NT2/D1 (cell line): ENCODE measurements at regions not wholly inside any gene's neighbourhood (a gene's known extent, or its start where the extent isn't known, plus 50 kb on each side); places are given as distances from the start of the nearest gene placed in this dataset.

Experiments used
- SUZ12 ChIP-seq: IDR thresholded peaks from 2 replicates; pipeline ENCODE4 v1.6.1; 2011; ENCODE audit not compliant: insufficient read length, insufficient read depth; ENCODE audit errors: extremely low read depth
- YY1 ChIP-seq: IDR thresholded peaks from 2 replicates; pipeline ENCODE4 v1.6.1; 2011; ENCODE audit not compliant: insufficient read length, insufficient read depth
- ZNF274 ChIP-seq: IDR thresholded peaks from 2 replicates; pipeline ENCODE4 v1.6.1; 2011; ENCODE audit warnings: mild to moderate bottlenecking, low read depth, low read length

DNA sequence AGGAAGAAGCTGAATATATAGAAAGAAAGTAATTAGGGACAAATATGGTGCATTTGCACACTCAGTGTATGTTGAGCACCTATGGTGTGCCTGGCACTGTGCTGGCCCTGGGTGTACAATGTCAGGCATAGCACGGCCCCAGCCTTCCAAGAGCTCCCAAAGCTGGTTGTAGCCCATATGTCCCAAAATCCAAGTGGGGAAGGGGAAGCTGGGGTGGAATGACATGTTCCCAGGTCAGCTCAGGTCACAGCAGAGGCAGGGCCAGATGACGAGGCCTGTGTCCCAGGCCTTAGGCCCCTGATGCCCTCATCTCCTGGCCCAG lies 170.0 kb downstream of the VEGFA start:
- TF ChIP-seq YY1, result no peak
- no peak for TF ChIP-seq ZNF274
- TF ChIP-seq SUZ12, result no peak
